ENCODE measurements at regions not wholly inside any gene's neighbourhood (a gene's known extent, or its start where the extent isn't known, plus 50 kb on each side); places are given as distances from the start of the nearest gene placed in this dataset.

DNA sequence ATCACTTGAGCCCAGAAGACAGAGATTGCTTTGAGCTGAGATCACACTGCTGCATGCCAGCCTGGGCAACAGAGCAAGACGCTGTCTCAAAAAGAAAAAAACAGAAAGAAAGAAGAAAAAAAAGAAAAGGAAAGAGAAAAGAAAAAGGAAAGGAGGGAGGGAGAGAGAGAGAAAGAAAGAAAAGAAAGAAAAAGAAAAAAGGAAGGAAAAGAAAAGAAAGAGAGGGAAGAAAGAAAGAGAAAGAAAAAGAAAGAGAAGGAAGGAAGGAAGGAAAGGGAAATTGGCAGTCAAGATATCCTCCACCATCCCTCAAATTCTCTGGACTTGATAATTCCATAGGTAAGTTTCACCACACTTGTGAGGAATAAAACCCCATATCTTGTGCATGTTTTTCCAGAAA lies 71.4 kb upstream of the WSB1 start:
- TF ChIP-seq, protein P1, sequence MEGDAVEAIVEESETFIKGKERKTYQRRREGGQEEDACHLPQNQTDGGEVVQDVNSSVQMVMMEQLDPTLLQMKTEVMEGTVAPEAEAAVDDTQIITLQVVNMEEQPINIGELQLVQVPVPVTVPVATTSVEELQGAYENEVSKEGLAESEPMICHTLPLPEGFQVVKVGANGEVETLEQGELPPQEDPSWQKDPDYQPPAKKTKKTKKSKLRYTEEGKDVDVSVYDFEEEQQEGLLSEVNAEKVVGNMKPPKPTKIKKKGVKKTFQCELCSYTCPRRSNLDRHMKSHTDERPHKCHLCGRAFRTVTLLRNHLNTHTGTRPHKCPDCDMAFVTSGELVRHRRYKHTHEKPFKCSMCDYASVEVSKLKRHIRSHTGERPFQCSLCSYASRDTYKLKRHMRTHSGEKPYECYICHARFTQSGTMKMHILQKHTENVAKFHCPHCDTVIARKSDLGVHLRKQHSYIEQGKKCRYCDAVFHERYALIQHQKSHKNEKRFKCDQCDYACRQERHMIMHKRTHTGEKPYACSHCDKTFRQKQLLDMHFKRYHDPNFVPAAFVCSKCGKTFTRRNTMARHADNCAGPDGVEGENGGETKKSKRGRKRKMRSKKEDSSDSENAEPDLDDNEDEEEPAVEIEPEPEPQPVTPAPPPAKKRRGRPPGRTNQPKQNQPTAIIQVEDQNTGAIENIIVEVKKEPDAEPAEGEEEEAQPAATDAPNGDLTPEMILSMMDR (conservative IDR thresholded peaks at IDR 0.05 in 1 of 2, IDR thresholded peaks at IDR 0.05 in 1 of 2; ENCODE audit: extremely low read depth in 1 of 2, insufficient read depth in 1 of 2, low read depth in 1 of 2, low read length in 2 of 2) = no peak
- TF ChIP-seq EZH2 (IDR thresholded peaks at IDR 0.05; ENCODE audit: borderline replicate concordance, low read length) = no peak
